ENCODE measurements at regions not wholly inside any gene's neighbourhood (a gene's known extent, or its start where the extent isn't known, plus 50 kb on each side); places are given as distances from the start of the nearest gene placed in this dataset.
"Not testable (repeated sequence)": the region's sequence is repeated elsewhere in the genome, so short reads cannot be mapped to it uniquely, and the experiment has no call there.

- intact Hi-C loops (cut with DNase I) = no loop called here
These were observed 77.8 kb upstream of the EHBP1 start for GRCh38 chr2:62627667-62628066.

GRCh38 chr2:62624855-62625254 is 80.7 kb upstream of the EHBP1 start:
- Histone ChIP-seq H3K27me3 (no peaks in the 10 kb centered on the region), H3K4me1 (no peaks in the 10 kb centered on the region), H3K36me3 (no peaks in the 10 kb centered on the region), H3K4me3 (no peak overlapping the region), H3K9me3 (no peaks in the 10 kb centered on the region), H3K27ac (no peak overlapping the region)
- WGBS (ENCODE audit: insufficient coverage, low coverage, low lambda C conversion rate, missing lambda C conversion rate) = 64% methylated on average over 3 of the region's 3 CpGs
- TF ChIP-seq, protein P1, sequence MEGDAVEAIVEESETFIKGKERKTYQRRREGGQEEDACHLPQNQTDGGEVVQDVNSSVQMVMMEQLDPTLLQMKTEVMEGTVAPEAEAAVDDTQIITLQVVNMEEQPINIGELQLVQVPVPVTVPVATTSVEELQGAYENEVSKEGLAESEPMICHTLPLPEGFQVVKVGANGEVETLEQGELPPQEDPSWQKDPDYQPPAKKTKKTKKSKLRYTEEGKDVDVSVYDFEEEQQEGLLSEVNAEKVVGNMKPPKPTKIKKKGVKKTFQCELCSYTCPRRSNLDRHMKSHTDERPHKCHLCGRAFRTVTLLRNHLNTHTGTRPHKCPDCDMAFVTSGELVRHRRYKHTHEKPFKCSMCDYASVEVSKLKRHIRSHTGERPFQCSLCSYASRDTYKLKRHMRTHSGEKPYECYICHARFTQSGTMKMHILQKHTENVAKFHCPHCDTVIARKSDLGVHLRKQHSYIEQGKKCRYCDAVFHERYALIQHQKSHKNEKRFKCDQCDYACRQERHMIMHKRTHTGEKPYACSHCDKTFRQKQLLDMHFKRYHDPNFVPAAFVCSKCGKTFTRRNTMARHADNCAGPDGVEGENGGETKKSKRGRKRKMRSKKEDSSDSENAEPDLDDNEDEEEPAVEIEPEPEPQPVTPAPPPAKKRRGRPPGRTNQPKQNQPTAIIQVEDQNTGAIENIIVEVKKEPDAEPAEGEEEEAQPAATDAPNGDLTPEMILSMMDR (IDR thresholded peaks at IDR 0.05) = no peak
- no peak for TF ChIP-seq POLR2A (IDR thresholded peaks at IDR 0.05)
- DNase-seq (no peak), ATAC-seq (no peak)
- intact Hi-C loops (cut with DNase I) = no loop called here

More at GRCh38 chr2:62627667-62628066, 77.8 kb upstream of the EHBP1 start:
- Histone ChIP-seq H3K4me1 (no peaks in the 10 kb centered on the region), H3K9me3 (no peaks in the 10 kb centered on the region), H3K27me3 (no peaks in the 10 kb centered on the region), H3K36me3 (no peaks in the 10 kb centered on the region), H3K4me3 (no peak overlapping the region), H3K27ac (no peak overlapping the region)
- DNase-seq (no peak), ATAC-seq (peak; percentile 47 to 77 (median 74))
- WGBS (ENCODE audit: insufficient coverage, low coverage, low lambda C conversion rate, missing lambda C conversion rate) = 57% methylated on average over 5 of the region's 5 CpGs
- TF ChIP-seq, protein P1 (IDR thresholded peaks at IDR 0.05) = no peak
- TF ChIP-seq POLR2A (IDR thresholded peaks at IDR 0.05) = no peak

DNA sequence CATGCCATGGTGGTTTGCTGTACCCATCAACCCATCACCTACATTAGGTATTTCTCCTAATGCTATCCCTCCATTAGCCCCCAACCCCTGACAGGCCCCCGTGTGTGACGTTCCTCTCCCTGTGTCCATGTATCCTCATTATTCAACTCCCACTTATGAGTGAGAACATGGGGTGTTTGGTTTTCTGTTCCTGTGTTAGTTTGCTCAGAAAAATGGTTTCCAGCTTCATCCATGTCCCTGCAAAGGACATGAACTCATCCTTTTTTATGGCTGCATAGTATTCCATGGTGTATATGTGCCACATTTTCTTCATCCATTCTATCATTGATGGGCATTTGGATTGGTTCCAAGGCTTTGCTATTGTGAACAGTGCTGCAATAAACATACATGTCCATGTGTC is 89.0 kb upstream of the EHBP1 start:
- ATAC-seq; H3K27ac ChIP-seq; H3K4me3 ChIP-seq; H3K9me3 ChIP-seq; H3K4me1 ChIP-seq; DNase-seq; intact Hi-C loops (cut with DNase I); H3K27me3 ChIP-seq; H3K36me3 ChIP-seq: not testable (repeated sequence)
- WGBS (ENCODE audit: insufficient coverage, low coverage, low lambda C conversion rate, missing lambda C conversion rate) = 100% methylated on average over 2 of the region's 2 CpGs

DNA sequence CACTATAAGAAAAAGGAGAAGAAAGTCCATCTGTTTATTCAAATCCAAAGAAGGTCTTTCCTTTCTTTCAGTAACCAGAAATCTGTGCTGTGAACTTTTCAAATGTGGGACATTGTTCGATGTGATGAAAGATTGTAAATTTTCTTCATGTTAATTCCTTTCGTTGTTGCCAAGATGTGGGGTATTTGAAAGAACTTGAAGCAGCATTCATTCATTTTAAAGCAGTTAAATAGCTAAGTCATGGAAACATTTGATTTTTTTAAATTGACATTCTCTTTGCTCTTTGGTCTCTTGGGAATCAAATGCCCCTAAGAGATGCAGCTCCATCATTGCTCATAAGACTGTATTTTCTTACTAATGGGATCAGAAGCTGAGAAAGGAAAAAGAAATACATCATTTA is 93.7 kb upstream of the EHBP1 start:
- ATAC-seq (no peak), DNase-seq (no peak)
- no peaks in the 10 kb centered on the region for H3K4me1 ChIP-seq
- H3K27ac ChIP-seq = no peak overlapping the region
- no peak for TF ChIP-seq POLR2A (IDR thresholded peaks at IDR 0.05)
- TF ChIP-seq, protein P1 (IDR thresholded peaks at IDR 0.05) = no peak
- no peaks in the 10 kb centered on the region for H3K27me3 ChIP-seq
- 69% methylated on average over 2 of the region's 2 CpGs for WGBS (ENCODE audit: insufficient coverage, low coverage, low lambda C conversion rate, missing lambda C conversion rate)
- no peaks in the 10 kb centered on the region for H3K36me3 ChIP-seq
- intact Hi-C loops (cut with DNase I) = no loop called here
- H3K9me3 ChIP-seq = no peaks in the 10 kb centered on the region
- no peak overlapping the region for H3K4me3 ChIP-seq

DNA sequence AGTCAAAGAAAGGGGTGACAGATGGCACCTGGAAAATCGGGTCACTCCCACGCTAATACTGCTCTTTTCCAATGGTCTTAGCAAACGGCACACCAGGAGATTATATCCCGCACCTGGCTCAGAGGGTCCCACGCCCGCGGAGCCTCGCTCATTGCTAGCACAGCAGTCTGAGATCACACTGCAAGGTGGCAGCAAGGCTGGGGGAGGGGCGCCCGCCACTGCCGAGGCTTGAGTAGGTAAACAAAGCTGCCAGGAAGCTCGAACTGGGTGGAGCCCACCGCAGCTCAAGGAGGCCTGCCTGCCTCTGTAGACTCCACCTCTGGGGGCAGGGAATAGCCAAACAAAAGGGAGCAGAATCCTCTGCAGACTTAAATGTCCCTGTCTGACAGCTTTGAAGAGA is 99.5 kb upstream of the TMEM17 start:
- H3K9me3 ChIP-seq; H3K36me3 ChIP-seq; ATAC-seq; intact Hi-C loops (cut with DNase I); H3K27me3 ChIP-seq; H3K4me1 ChIP-seq; H3K27ac ChIP-seq; H3K4me3 ChIP-seq; DNase-seq: not testable (repeated sequence)
- WGBS (ENCODE audit: insufficient coverage, low coverage, low lambda C conversion rate, missing lambda C conversion rate) = no CpG with 5 or more reads among the region's 13 CpGs

GRCh38 chr2:62604336-62604735 is 98.3 kb upstream of the TMEM17 start:
- Histone ChIP-seq H3K9me3 (no peaks in the 10 kb centered on the region), H3K36me3 (no peaks in the 10 kb centered on the region), H3K4me1 (no peaks in the 10 kb centered on the region), H3K4me3 (no peak overlapping the region), H3K27me3 (no peaks in the 10 kb centered on the region), H3K27ac (no peak overlapping the region)
- DNase-seq = no peak
- WGBS (ENCODE audit: insufficient coverage, low coverage, low lambda C conversion rate, missing lambda C conversion rate) = 57% methylated on average over 2 of the region's 2 CpGs
- intact Hi-C loops (cut with DNase I) = no loop called here
- ATAC-seq = no peak
- no peak for TF ChIP-seq POLR2A (IDR thresholded peaks at IDR 0.05)
- TF ChIP-seq, protein P1 (IDR thresholded peaks at IDR 0.05) = no peak
